ENCODE measurements at regions not wholly inside any gene's neighbourhood (a gene's known extent, or its start where the extent isn't known, plus 50 kb on each side); places are given as distances from the start of the nearest gene placed in this dataset.

DNA sequence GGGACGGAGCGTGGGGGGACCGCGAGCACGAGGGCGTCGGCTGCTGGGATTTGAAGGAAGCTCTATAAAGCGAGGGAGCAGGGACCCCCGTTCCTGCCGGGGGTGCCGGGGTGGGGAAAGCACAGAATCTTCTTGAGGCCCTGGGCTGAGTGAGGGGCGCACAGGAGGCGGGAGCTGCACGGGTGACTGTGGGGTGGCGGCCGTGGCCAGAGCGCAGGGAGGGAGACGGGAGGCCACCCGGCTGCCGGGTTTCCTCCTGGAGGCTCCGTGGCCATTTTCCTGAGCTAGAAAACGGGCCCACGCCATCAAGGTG is 385.1 kb downstream of the SMOC2 start:
- Histone ChIP-seq H3K9ac (ENCODE audit: low read depth, low read length) (no peak overlapping the region), H3K79me1 (ENCODE audit: low read depth in 1 of 2, low read length in 2 of 2) (no peaks in the 10 kb centered on the region), H3K56ac (ENCODE audit: extremely low read depth, insufficient read depth, low read length) (no peak overlapping the region), H3K4ac (ENCODE audit: low read depth, low read length) (no peak overlapping the region), H2AK5ac (ENCODE audit: low read depth, low read length) (no peak overlapping the region), H3K4me2 (ENCODE audit: low read depth, low read length) (no peak overlapping the region), H2BK20ac (ENCODE audit: low read depth, low read length) (no peak overlapping the region), H3K9me3 (ENCODE audit: control insufficient read depth, insufficient read depth, low read length) (peaks cover 25% of the 10 kb centered on the region), H3K27me3 (ENCODE audit: control insufficient read depth, insufficient read depth, low read length) (no peaks in the 10 kb centered on the region), H3K27ac (ENCODE audit: insufficient read depth, low read length) (no peak overlapping the region), H4K5ac (ENCODE audit: low read depth, low read length) (no peak overlapping the region), H3K23ac (ENCODE audit: low read depth, low read length) (no peak overlapping the region), H2AK9ac (replicated peaks; ENCODE audit: low read depth, low read length, poor library complexity) (no peak overlapping the region), H4K8ac (ENCODE audit: low read depth in 2 of 2, low read length in 2 of 2) (no peak overlapping the region), H3K14ac (replicated peaks; ENCODE audit: low read depth, low read length) (no peak overlapping the region), H3K9me1 (ENCODE audit: insufficient read depth, low read length) (no peaks in the 10 kb centered on the region), H2BK15ac (ENCODE audit: low read depth, low read length) (no peak overlapping the region), H2BK120ac (ENCODE audit: low read depth, low read length) (no peak overlapping the region), H3K4me1 (ENCODE audit: control insufficient read depth, insufficient read depth, low read length) (no peaks in the 10 kb centered on the region), H4K20me1 (ENCODE audit: insufficient read depth, low read length) (no peaks in the 10 kb centered on the region), H3K18ac (ENCODE audit: low read depth, low read length) (no peak overlapping the region), H4K91ac (ENCODE audit: insufficient read depth, low read depth, low read length) (no peak overlapping the region), H3K36me3 (ENCODE audit: control insufficient read depth, insufficient read depth, low read length) (no peaks in the 10 kb centered on the region), H3K4me3 (ENCODE audit: insufficient read depth, low read depth, low read length) (no peak overlapping the region), H2BK5ac (ENCODE audit: low read depth, low read length, poor library complexity, severe bottlenecking) (no peak overlapping the region), H2AFZ (replicated peaks; ENCODE audit: low read length, poor library complexity) (no peak overlapping the region)
- CTCF ChIA-PET, result no interaction called here
- intact Hi-C loops (cut with micrococcal nuclease) (no loop called here), dilution Hi-C loops (cut with HindIII; ENCODE audit: low sequenced_read_pairs, unreplicated experiment) (no loop called here), in situ Hi-C loops (cut with MboI; ENCODE audit: low sequenced_read_pairs) (no loop called here)
- 83% methylated on average over 5 of the region's 23 CpGs; no CpG with 5 or more reads in 1 of the 2 experiments for WGBS, 2 experiments (ENCODE audit: extremely low coverage in 2 of 2, insufficient read length in 1 of 2)
- ATAC-seq (ENCODE audit: low read depth) (no peak), DNase-seq (no peak)
- no TSS peak for BruUV-seq (replicated peaks)
- POLR2A ChIA-PET (ENCODE audit: unreplicated experiment), result no interaction called here
- TF ChIP-seq, protein P1, sequence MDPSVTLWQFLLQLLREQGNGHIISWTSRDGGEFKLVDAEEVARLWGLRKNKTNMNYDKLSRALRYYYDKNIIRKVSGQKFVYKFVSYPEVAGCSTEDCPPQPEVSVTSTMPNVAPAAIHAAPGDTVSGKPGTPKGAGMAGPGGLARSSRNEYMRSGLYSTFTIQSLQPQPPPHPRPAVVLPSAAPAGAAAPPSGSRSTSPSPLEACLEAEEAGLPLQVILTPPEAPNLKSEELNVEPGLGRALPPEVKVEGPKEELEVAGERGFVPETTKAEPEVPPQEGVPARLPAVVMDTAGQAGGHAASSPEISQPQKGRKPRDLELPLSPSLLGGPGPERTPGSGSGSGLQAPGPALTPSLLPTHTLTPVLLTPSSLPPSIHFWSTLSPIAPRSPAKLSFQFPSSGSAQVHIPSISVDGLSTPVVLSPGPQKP (IDR thresholded peaks at IDR 0.05; ENCODE audit: borderline replicate concordance, low read depth, low read length), result no peak
- TF ChIP-seq, protein P2, sequence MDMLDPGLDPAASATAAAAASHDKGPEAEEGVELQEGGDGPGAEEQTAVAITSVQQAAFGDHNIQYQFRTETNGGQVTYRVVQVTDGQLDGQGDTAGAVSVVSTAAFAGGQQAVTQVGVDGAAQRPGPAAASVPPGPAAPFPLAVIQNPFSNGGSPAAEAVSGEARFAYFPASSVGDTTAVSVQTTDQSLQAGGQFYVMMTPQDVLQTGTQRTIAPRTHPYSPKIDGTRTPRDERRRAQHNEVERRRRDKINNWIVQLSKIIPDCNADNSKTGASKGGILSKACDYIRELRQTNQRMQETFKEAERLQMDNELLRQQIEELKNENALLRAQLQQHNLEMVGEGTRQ (IDR thresholded peaks at IDR 0.05; ENCODE audit: low read depth, low read length), result no peak
- TF ChIP-seq RAD21 (IDR thresholded peaks at IDR 0.05; ENCODE audit: low read length) (no peak), BHLHE40 (IDR thresholded peaks at IDR 0.05; ENCODE audit: low read depth, low read length) (no peak), MXI1 (IDR thresholded peaks at IDR 0.05; ENCODE audit: borderline replicate concordance, low read depth, low read length) (no peak), CHD1 (IDR thresholded peaks at IDR 0.05; ENCODE audit: low read depth, low read length) (no peak), NFE2L2 (IDR thresholded peaks at IDR 0.05; ENCODE audit: low read depth, low read length) (no peak), MAZ (IDR thresholded peaks at IDR 0.05; ENCODE audit: borderline replicate concordance, low read depth, low read length) (no peak), SMC3 (IDR thresholded peaks at IDR 0.05; ENCODE audit: low read depth, low read length) (no peak), CEBPB (IDR thresholded peaks at IDR 0.05; ENCODE audit: low read depth, low read length) (no peak), RFX5 (IDR thresholded peaks at IDR 0.05; ENCODE audit: low read depth, low read length) (no peak), POLR2A (IDR thresholded peaks at IDR 0.05; ENCODE audit: low read depth, low read length) (no peak), FOS (IDR thresholded peaks at IDR 0.05; ENCODE audit: low read depth, low read length) (no peak), RCOR1 (IDR thresholded peaks at IDR 0.05; ENCODE audit: insufficient replicate concordance, low read length) (no peak), MAFK (IDR thresholded peaks at IDR 0.05; ENCODE audit: low read depth, low read length) (no peak)
- TF ChIP-seq, protein P3, sequence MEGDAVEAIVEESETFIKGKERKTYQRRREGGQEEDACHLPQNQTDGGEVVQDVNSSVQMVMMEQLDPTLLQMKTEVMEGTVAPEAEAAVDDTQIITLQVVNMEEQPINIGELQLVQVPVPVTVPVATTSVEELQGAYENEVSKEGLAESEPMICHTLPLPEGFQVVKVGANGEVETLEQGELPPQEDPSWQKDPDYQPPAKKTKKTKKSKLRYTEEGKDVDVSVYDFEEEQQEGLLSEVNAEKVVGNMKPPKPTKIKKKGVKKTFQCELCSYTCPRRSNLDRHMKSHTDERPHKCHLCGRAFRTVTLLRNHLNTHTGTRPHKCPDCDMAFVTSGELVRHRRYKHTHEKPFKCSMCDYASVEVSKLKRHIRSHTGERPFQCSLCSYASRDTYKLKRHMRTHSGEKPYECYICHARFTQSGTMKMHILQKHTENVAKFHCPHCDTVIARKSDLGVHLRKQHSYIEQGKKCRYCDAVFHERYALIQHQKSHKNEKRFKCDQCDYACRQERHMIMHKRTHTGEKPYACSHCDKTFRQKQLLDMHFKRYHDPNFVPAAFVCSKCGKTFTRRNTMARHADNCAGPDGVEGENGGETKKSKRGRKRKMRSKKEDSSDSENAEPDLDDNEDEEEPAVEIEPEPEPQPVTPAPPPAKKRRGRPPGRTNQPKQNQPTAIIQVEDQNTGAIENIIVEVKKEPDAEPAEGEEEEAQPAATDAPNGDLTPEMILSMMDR (conservative IDR thresholded peaks at IDR 0.05; ENCODE audit: low read depth, low read length), result no peak
